Astrocyte (in vitro differentiated cells and primary cell): ENCODE measurements at regions not wholly inside any gene's neighbourhood (a gene's known extent, or its start where the extent isn't known, plus 50 kb on each side); places are given as distances from the start of the nearest gene placed in this dataset.
"Not testable (repeated sequence)": the region's sequence is repeated elsewhere in the genome, so short reads cannot be mapped to it uniquely, and the experiment has no call there.

Source experiments
- DNase-seq: peaks from one replicate; pipeline ENCODE4 v3.0.0-alpha.2; 2010; ENCODE audit warnings: low read depth
- FAIRE-seq: peaks from 2 replicates; lab custom pipeline; 2011; peaks lifted over from hg19 to GRCh38; lab: Jason Lieb, UNC
- H2AFZ ChIP-seq: 2 replicates; pipeline ENCODE4 v1.6.0; 2012; ENCODE audit warnings: low read depth, low read length, inconsistent platforms
- H3K27ac ChIP-seq: 2 replicates; pipeline ENCODE4 v1.5.1; 2011; ENCODE audit warnings: low read depth, low read length, inconsistent platforms
- H3K27me3 ChIP-seq: 2 replicates; pipeline ENCODE4 v1.6.0; 2011; ENCODE audit warnings: low read length, inconsistent platforms; ENCODE audit not compliant: insufficient read depth
- H3K36me3 ChIP-seq: 2 replicates; pipeline ENCODE4 v1.5.1; 2011; ENCODE audit warnings: low read length, inconsistent platforms; ENCODE audit not compliant: insufficient read depth
- H3K4me1 ChIP-seq: 2 replicates; pipeline ENCODE4 v1.5.1; 2011; ENCODE audit warnings: low read length, inconsistent platforms; ENCODE audit not compliant: insufficient read depth
- H3K4me2 ChIP-seq: 2 replicates; pipeline ENCODE4 v1.6.0; 2012; ENCODE audit warnings: low read length, inconsistent platforms
- H3K4me3 ChIP-seq: 2 replicates; pipeline ENCODE4 v1.5.1; 2011; ENCODE audit warnings: low read depth, mild to moderate bottlenecking, low read length, inconsistent platforms; ENCODE audit not compliant: insufficient read depth
- H3K79me2 ChIP-seq: 2 replicates; pipeline ENCODE4 v1.6.0; 2012; ENCODE audit warnings: mild to moderate bottlenecking, low read length, inconsistent platforms; ENCODE audit not compliant: insufficient read depth
- H3K9ac ChIP-seq: 2 replicates; pipeline ENCODE4 v1.6.0; 2012; ENCODE audit warnings: mild to moderate bottlenecking, low read length, inconsistent platforms
- H3K9me3 ChIP-seq: 2 replicates; pipeline ENCODE4 v1.5.1; 2012; ENCODE audit warnings: low read depth, mild to moderate bottlenecking, low read length, inconsistent platforms; ENCODE audit not compliant: insufficient read depth
- H4K20me1 ChIP-seq: 2 replicates; pipeline ENCODE4 v1.6.0; 2012; ENCODE audit warnings: low read length, inconsistent platforms; ENCODE audit not compliant: insufficient read depth
- H3K27ac Mint-ChIP-seq: one replicate; pipeline ENCODE4 v1.8.0; 2021; ENCODE audit warnings: mild to moderate bottlenecking, mixed read lengths; ENCODE audit not compliant: unreplicated experiment
- H3K27me3 Mint-ChIP-seq: one replicate; pipeline ENCODE4 v1.8.0; 2021; ENCODE audit warnings: low read depth, mixed read lengths; ENCODE audit not compliant: unreplicated experiment
- H3K36me3 Mint-ChIP-seq: one replicate; pipeline ENCODE4 v1.8.0; 2021; ENCODE audit warnings: low read depth, mixed read lengths; ENCODE audit not compliant: unreplicated experiment
- H3K4me1 Mint-ChIP-seq: one replicate; pipeline ENCODE4 v1.8.0; 2021; ENCODE audit warnings: low read depth, mixed read lengths; ENCODE audit not compliant: unreplicated experiment
- H3K4me3 Mint-ChIP-seq: one replicate; pipeline ENCODE4 v1.8.0; 2021; ENCODE audit warnings: mild to moderate bottlenecking, moderate library complexity, mixed read lengths; ENCODE audit not compliant: unreplicated experiment
- H3K9me3 Mint-ChIP-seq: one replicate; pipeline ENCODE4 v1.8.0; 2021; ENCODE audit warnings: mild to moderate bottlenecking, mixed read lengths; ENCODE audit not compliant: unreplicated experiment
- CTCF ChIP-seq: IDR thresholded peaks from 2 replicates; pipeline ENCODE4 v1.5.1; 2011; ENCODE audit warnings: low read depth, mild to moderate bottlenecking, inconsistent platforms, low read length, moderate library complexity; ENCODE audit not compliant: insufficient read depth
- EZH2 ChIP-seq: IDR thresholded peaks from 2 replicates; pipeline ENCODE4 v1.6.1; 2012; ENCODE audit warnings: mild to moderate bottlenecking, low read length, inconsistent platforms; ENCODE audit not compliant: insufficient read depth

- H3K27ac ChIP-seq, result no peak overlapping the region
- Mint-ChIP-seq H3K4me3 (no peak overlapping the region), H3K9me3 (peaks cover 12% of the 10 kb centered on the region), H3K36me3 (no peaks in the 10 kb centered on the region), H3K4me1 (no peaks in the 10 kb centered on the region), H3K27ac (no peak overlapping the region), H3K27me3 (peaks cover 2% of the 10 kb centered on the region)
- no peaks in the 10 kb centered on the region for H3K27me3 ChIP-seq
- H3K4me3 ChIP-seq, result no peak overlapping the region
- no peaks in the 10 kb centered on the region for H3K79me2 ChIP-seq
- TF ChIP-seq EZH2, result no peak
- no peak for TF ChIP-seq CTCF
- no peak overlapping the region for H3K9ac ChIP-seq
- FAIRE-seq (peak; percentile 37), DNase-seq (no peak)
- no peaks in the 10 kb centered on the region for H3K4me1 ChIP-seq
- no peak overlapping the region for H3K4me2 ChIP-seq
- peaks cover 15% of the 10 kb centered on the region for H3K9me3 ChIP-seq
- no peaks in the 10 kb centered on the region for H3K36me3 ChIP-seq
- H2AFZ ChIP-seq, result no peak overlapping the region
- H4K20me1 ChIP-seq, result no peaks in the 10 kb centered on the region
Measured at GRCh38 chr6:169362501-169363121, 109.0 kb upstream of the THBS2 start.

- not testable (repeated sequence) for H2AFZ ChIP-seq, H3K79me2 ChIP-seq, H3K27ac ChIP-seq, H3K36me3 Mint-ChIP-seq, H3K9ac ChIP-seq, FAIRE-seq, H3K4me3 Mint-ChIP-seq, H4K20me1 ChIP-seq, H3K4me2 ChIP-seq, H3K36me3 ChIP-seq, H3K4me3 ChIP-seq, H3K4me1 Mint-ChIP-seq, H3K4me1 ChIP-seq, H3K9me3 ChIP-seq, H3K27me3 Mint-ChIP-seq, DNase-seq, H3K27me3 ChIP-seq, H3K27ac Mint-ChIP-seq
- H3K9me3 Mint-ChIP-seq, result peaks cover 35% of the 10 kb centered on the region
Measured at GRCh38 chr6:169355001-169355400, 101.4 kb upstream of the THBS2 start.

GRCh38 chr6:169345146-169345545, 91.5 kb upstream of the THBS2 start:
- no peaks in the 10 kb centered on the region for H3K36me3 ChIP-seq
- Mint-ChIP-seq H3K27me3 (peaks cover 7% of the 10 kb centered on the region), H3K9me3 (peaks cover 4% of the 10 kb centered on the region), H3K36me3 (no peaks in the 10 kb centered on the region), H3K27ac (no peak overlapping the region), H3K4me1 (peaks cover 3% of the 10 kb centered on the region), H3K4me3 (no peak overlapping the region)
- DNase-seq, result no peak
- H3K79me2 ChIP-seq, result no peaks in the 10 kb centered on the region
- H2AFZ ChIP-seq, result no peak overlapping the region
- no peaks in the 10 kb centered on the region for H3K4me1 ChIP-seq
- no peaks in the 10 kb centered on the region for H4K20me1 ChIP-seq
- H3K27me3 ChIP-seq, result no peaks in the 10 kb centered on the region
- H3K9me3 ChIP-seq, result peaks cover 4% of the 10 kb centered on the region
- H3K9ac ChIP-seq, result no peak overlapping the region
- H3K4me2 ChIP-seq, result no peak overlapping the region
- H3K27ac ChIP-seq, result no peak overlapping the region
- no peak for TF ChIP-seq EZH2
- no peak for TF ChIP-seq CTCF
- FAIRE-seq, result no peak
- no peak overlapping the region for H3K4me3 ChIP-seq
